PC-9 (cell line): ENCODE measurements at regions not wholly inside any gene's neighbourhood (a gene's known extent, or its start where the extent isn't known, plus 50 kb on each side); places are given as distances from the start of the nearest gene placed in this dataset.

ENCODE experiments used
- BruUV-seq: library from RNA; stranded (reverse); fragments of 400-500 nt; replicated peaks from 2 replicates; lab custom pipeline; 2021; lab: Mats Ljungman, UMichigan
- CTCF ChIA-PET: fragments of 300-600 bp; sonication (Branson Sonifier 250); formaldehyde crosslinking; loops from one replicate; lab custom pipeline; 2022; ENCODE audit warnings: antibody characterized with exemption; lab: Charles Lee
- POLR2A ChIA-PET: fragments of 300-600 bp; sonication (Branson Sonifier 250); formaldehyde crosslinking; loops from one replicate; lab custom pipeline; 2022; ENCODE audit warnings: antibody characterized with exemption; ENCODE audit not compliant: unreplicated experiment; lab: Charles Lee
- DNase-seq, 2 experiments: peaks; one replicate each; pipeline versions ENCODE4 v3.0.0 to v3.0.0-alpha.2; 2015 to 2022; ENCODE audit warnings: mixed read lengths in 1 of 2
- H2AFZ ChIP-seq: fragments of 200-600 bp; sonication (generic); 2 replicates; pipeline ENCODE4 v1.8.1; 2017; ENCODE audit warnings: antibody characterized with exemption
- H3F3A ChIP-seq: fragments of 200-600 bp; sonication (generic); 2 replicates; pipeline ENCODE4 v1.8.1; 2017; ENCODE audit warnings: antibody characterized with exemption, mild to moderate bottlenecking, low read depth; ENCODE audit not compliant: insufficient read depth
- H3K27ac ChIP-seq: fragments of 200-600 bp; sonication (generic); 2 replicates; pipeline ENCODE4 v1.6.1; 2016; ENCODE audit warnings: mixed run types
- H3K27me3 ChIP-seq: fragments of 200-600 bp; sonication (generic); 2 replicates; pipeline ENCODE4 v1.6.1; 2016; ENCODE audit warnings: low read depth, mixed run types; ENCODE audit not compliant: insufficient read depth
- H3K36me3 ChIP-seq: fragments of 200-600 bp; sonication (generic); 2 replicates; pipeline ENCODE4 v1.6.1; 2016; ENCODE audit warnings: low read depth, mixed run types
- H3K4me1 ChIP-seq: fragments of 200-600 bp; sonication (generic); replicated peaks from 2 replicates; pipeline ENCODE4 v1.6.1; 2016; ENCODE audit warnings: mixed run types; ENCODE audit not compliant: insufficient read depth
- H3K4me2 ChIP-seq: fragments of 200-600 bp; sonication (generic); 2 replicates; pipeline ENCODE4 v1.6.1; 2017; ENCODE audit warnings: mixed run types
- H3K4me3 ChIP-seq: fragments of 200-600 bp; sonication (generic); 2 replicates; pipeline ENCODE4 v1.6.1; 2016; ENCODE audit warnings: mixed run types
- H3K79me2 ChIP-seq: fragments of 200-600 bp; sonication (generic); 2 replicates; pipeline ENCODE4 v1.6.1; 2017; ENCODE audit warnings: low read depth, mixed run types
- H3K9me2 ChIP-seq: fragments of 200-600 bp; sonication (generic); 2 replicates; pipeline ENCODE4 v1.8.1; 2017; ENCODE audit warnings: mild to moderate bottlenecking; ENCODE audit not compliant: insufficient read depth
- H3K9me3 ChIP-seq: fragments of 200-600 bp; sonication (generic); 2 replicates; pipeline ENCODE4 v1.8.1; 2016; ENCODE audit warnings: low read depth; ENCODE audit not compliant: insufficient read depth
- H4K20me1 ChIP-seq: fragments of 200-600 bp; sonication (generic); 2 replicates; pipeline ENCODE4 v1.8.1; 2017; ENCODE audit not compliant: insufficient read depth
- CTCF ChIP-seq: fragments of 200-600 bp; sonication (generic); conservative IDR thresholded peaks from 2 replicates; pipeline ENCODE4 v1.6.1; 2017; ENCODE audit warnings: mixed run types, antibody characterized with exemption, mild to moderate bottlenecking, moderate library complexity
- EZH2 ChIP-seq: fragments of 200-600 bp; sonication (generic); IDR thresholded peaks from 2 replicates; pipeline ENCODE4 v1.8.0; 2017; ENCODE audit warnings: antibody characterized with exemption, low read depth
- intact Hi-C: fragments of 100-400 bp; cut with micrococcal nuclease; formaldehyde crosslinking; loops from one replicate; pipeline ENCODE4 v1.10.0; 2022; ENCODE audit not compliant: unreplicated experiment

- BruUV-seq = no TSS peak
- intact Hi-C loops = no loop called here
- no peaks in the 10 kb centered on the region for H3K9me3 ChIP-seq
- H3F3A ChIP-seq = no peaks in the 10 kb centered on the region
- H3K4me2 ChIP-seq = no peak overlapping the region
- no peaks in the 10 kb centered on the region for H3K9me2 ChIP-seq
- TF ChIP-seq EZH2 = no peak
- no peak for TF ChIP-seq CTCF
- no peak overlapping the region for H2AFZ ChIP-seq
- H3K36me3 ChIP-seq = no peaks in the 10 kb centered on the region
- no peak overlapping the region for H3K4me3 ChIP-seq
- ChIA-PET POLR2A (no interaction called here), CTCF (no interaction called here)
- no peaks in the 10 kb centered on the region for H4K20me1 ChIP-seq
- no peaks in the 10 kb centered on the region for H3K79me2 ChIP-seq
- DNase-seq = no peak
- H3K27ac ChIP-seq = no peak overlapping the region
- no peaks in the 10 kb centered on the region for H3K27me3 ChIP-seq
- H3K4me1 ChIP-seq = no peaks in the 10 kb centered on the region
Observed at GRCh38 chr14:30251557-30252100, 307.3 kb upstream of the G2E3 start.

GRCh38 chr14:30252151-30252550, 306.8 kb upstream of the G2E3 start:
- H3K27ac ChIP-seq = no peak overlapping the region
- no peaks in the 10 kb centered on the region for H3K79me2 ChIP-seq
- no peaks in the 10 kb centered on the region for H3K4me1 ChIP-seq
- intact Hi-C loops = no loop called here
- H4K20me1 ChIP-seq = no peaks in the 10 kb centered on the region
- H3K4me2 ChIP-seq = no peak overlapping the region
- H3K9me3 ChIP-seq = no peaks in the 10 kb centered on the region
- H2AFZ ChIP-seq = no peak overlapping the region
- H3K4me3 ChIP-seq = no peak overlapping the region
- TF ChIP-seq EZH2 (no peak), CTCF (no peak)
- no peaks in the 10 kb centered on the region for H3F3A ChIP-seq
- POLR2A ChIA-PET = no interaction called here
- no peaks in the 10 kb centered on the region for H3K36me3 ChIP-seq
- no peaks in the 10 kb centered on the region for H3K9me2 ChIP-seq
- no TSS peak for BruUV-seq
- DNase-seq = no peak
- CTCF ChIA-PET = no interaction called here
- no peaks in the 10 kb centered on the region for H3K27me3 ChIP-seq

- CTCF ChIA-PET = no interaction called here
- H2AFZ ChIP-seq = no peak overlapping the region
- no peak overlapping the region for H3K27ac ChIP-seq
- H3K27me3 ChIP-seq = no peaks in the 10 kb centered on the region
- no peaks in the 10 kb centered on the region for H3K79me2 ChIP-seq
- BruUV-seq = no TSS peak
- POLR2A ChIA-PET = no interaction called here
- no peak overlapping the region for H3K4me2 ChIP-seq
- no peak overlapping the region for H3K4me3 ChIP-seq
- no peak for DNase-seq
- TF ChIP-seq CTCF = no peak
- no peak for TF ChIP-seq EZH2
- no peaks in the 10 kb centered on the region for H3K9me2 ChIP-seq
- H3F3A ChIP-seq = no peaks in the 10 kb centered on the region
- no peaks in the 10 kb centered on the region for H4K20me1 ChIP-seq
- intact Hi-C loops = no loop called here
- H3K36me3 ChIP-seq = no peaks in the 10 kb centered on the region
- no peaks in the 10 kb centered on the region for H3K4me1 ChIP-seq
- H3K9me3 ChIP-seq = no peaks in the 10 kb centered on the region
Observed at GRCh38 chr14:30252783-30253674, 305.9 kb upstream of the G2E3 start.
